Keratinocyte (primary cell): ENCODE measurements at regions not wholly inside any gene's neighbourhood (a gene's known extent, or its start where the extent isn't known, plus 50 kb on each side); places are given as distances from the start of the nearest gene placed in this dataset.

Experiments used
- DNase-seq: peaks from one replicate; pipeline ENCODE4 v3.0.0-alpha.2; 2011; ENCODE audit warnings: low read depth, missing footprints, low spot score
- FAIRE-seq: peaks from 2 replicates; lab custom pipeline; 2011; peaks lifted over from hg19 to GRCh38; lab: Jason Lieb, UNC
- H2AFZ ChIP-seq: 2 replicates; pipeline ENCODE4 v1.6.0; 2012; ENCODE audit warnings: low read length, control low read depth, inconsistent platforms; ENCODE audit not compliant: control insufficient read depth
- H3K27ac ChIP-seq: 2 replicates; pipeline ENCODE4 v1.5.1; 2011; ENCODE audit warnings: low read length; ENCODE audit not compliant: control insufficient read depth, insufficient read depth
- H3K27me3 ChIP-seq: 3 replicates; pipeline ENCODE4 v1.6.0; 2011; ENCODE audit warnings: low read length; ENCODE audit not compliant: control insufficient read depth, insufficient read depth; ENCODE audit errors: extremely low read depth
- H3K36me3 ChIP-seq, 2 experiments: 2 replicates in 1 of 2; 3 replicates in 1 of 2; pipeline ENCODE4 v1.5.1; 2011; ENCODE audit warnings: low read length in 2 of 2, mild to moderate bottlenecking in 1 of 2; ENCODE audit not compliant: control insufficient read depth in 2 of 2, insufficient read depth in 2 of 2; ENCODE audit errors: extremely low read depth in 1 of 2
- H3K4me1 ChIP-seq: 3 replicates; pipeline ENCODE4 v1.5.1; 2011; ENCODE audit warnings: low read length; ENCODE audit not compliant: control insufficient read depth, insufficient read depth; ENCODE audit errors: extremely low read depth
- H3K4me2 ChIP-seq: 3 replicates; pipeline ENCODE4 v1.6.0; 2011; ENCODE audit warnings: low read depth, low read length; ENCODE audit not compliant: control insufficient read depth, insufficient read depth; ENCODE audit errors: extremely low read depth
- H3K4me3 ChIP-seq, 3 experiments: fragments of 200-600 bp in 1 of 3; sonication (generic) in 1 of 3; 2 replicates in 2 of 3; 3 replicates in 1 of 3; pipeline ENCODE4 v1.5.1; 2011 to 2016; ENCODE audit warnings: low read length in 3 of 3, mild to moderate bottlenecking in 3 of 3, control low read depth in 2 of 3, inconsistent platforms in 1 of 3, low read depth in 1 of 3, mixed read lengths in 1 of 3, mixed run types in 1 of 3, moderate library complexity in 1 of 3; ENCODE audit not compliant: control insufficient read depth in 2 of 3, insufficient read depth in 2 of 3; ENCODE audit errors: extremely low read depth in 1 of 3
- H3K79me2 ChIP-seq: 2 replicates; pipeline ENCODE4 v1.6.0; 2012; ENCODE audit warnings: low read length; ENCODE audit not compliant: control insufficient read depth, insufficient read depth
- H3K9ac ChIP-seq: 3 replicates; pipeline ENCODE4 v1.6.0; 2011; ENCODE audit warnings: low read length; ENCODE audit not compliant: control insufficient read depth, insufficient read depth; ENCODE audit errors: extremely low read depth
- H3K9me1 ChIP-seq: 3 replicates; pipeline ENCODE4 v1.6.0; 2011; ENCODE audit warnings: low read length; ENCODE audit not compliant: control insufficient read depth, insufficient read depth; ENCODE audit errors: extremely low read depth
- H3K9me3 ChIP-seq: 2 replicates; pipeline ENCODE4 v1.5.1; 2012; ENCODE audit warnings: low read depth, low read length; ENCODE audit not compliant: control insufficient read depth
- H4K20me1 ChIP-seq: 3 replicates; pipeline ENCODE4 v1.6.0; 2011; ENCODE audit warnings: low read length; ENCODE audit not compliant: control insufficient read depth, insufficient read depth; ENCODE audit errors: extremely low read depth
- EZH2 ChIP-seq: IDR thresholded peaks from one replicate; pipeline ENCODE4 v1.6.1; 2012; ENCODE audit warnings: inconsistent platforms, mild to moderate bottlenecking, low read length, moderate library complexity
- dilution Hi-C: fragments of 300-500 bp; cut with MboI; formaldehyde crosslinking; loops from one replicate; pipeline ENCODE4 v1.7.0; 2020; ENCODE audit warnings: low sequenced_read_pairs; ENCODE audit not compliant: extremely low pct_ligation_motif_present
- TF ChIP-seq, protein P1 (sequence below), 3 experiments: IDR thresholded peaks in 1 of 3; conservative IDR thresholded peaks in 1 of 3; optimal IDR thresholded peaks in 1 of 3; 2 replicates in 2 of 3; 3 replicates in 1 of 3; pipeline versions ENCODE3 to v1.5.1; 2011; ENCODE audit warnings: low read length in 3 of 3, mild to moderate bottlenecking in 3 of 3, moderate library complexity in 2 of 3, control low read depth in 1 of 3, inconsistent platforms in 1 of 3; ENCODE audit not compliant: insufficient read depth in 2 of 3; ENCODE audit errors: extremely low read depth in 1 of 3

DNA sequence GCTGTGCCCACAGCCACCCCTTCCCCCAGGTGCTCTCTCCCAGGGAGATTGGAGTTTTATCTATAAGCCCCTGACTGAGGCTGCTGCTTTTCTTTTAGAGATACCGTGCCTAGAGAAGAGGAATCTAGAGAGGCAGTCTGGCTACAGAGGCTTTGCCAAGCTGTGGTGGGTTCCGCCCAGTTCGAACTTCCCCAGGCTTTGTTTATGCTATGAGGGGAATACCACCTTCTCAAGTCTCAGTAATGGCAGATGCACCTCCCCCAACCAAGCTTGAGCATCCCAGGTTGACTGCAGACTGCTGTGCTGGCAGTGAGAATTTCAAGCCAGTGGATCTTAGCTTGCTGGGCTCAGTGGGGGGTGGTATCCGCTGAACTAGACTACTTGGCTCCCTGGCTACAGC is 157.4 kb downstream of the CAAP1 start:
- Histone ChIP-seq H3K36me3 (no peaks in the 10 kb centered on the region), H3K9me1 (no peaks in the 10 kb centered on the region), H3K4me1 (no peaks in the 10 kb centered on the region), H3K4me2 (no peak overlapping the region), H3K9me3 (no peaks in the 10 kb centered on the region), H3K79me2 (no peaks in the 10 kb centered on the region), H3K4me3 (no peak overlapping the region), H3K9ac (no peak overlapping the region), H4K20me1 (no peaks in the 10 kb centered on the region), H3K27me3 (no peaks in the 10 kb centered on the region), H2AFZ (no peak overlapping the region), H3K27ac (no peak overlapping the region)
- dilution Hi-C loops, result no loop called here
- no peak for TF ChIP-seq EZH2
- TF ChIP-seq, protein P1, sequence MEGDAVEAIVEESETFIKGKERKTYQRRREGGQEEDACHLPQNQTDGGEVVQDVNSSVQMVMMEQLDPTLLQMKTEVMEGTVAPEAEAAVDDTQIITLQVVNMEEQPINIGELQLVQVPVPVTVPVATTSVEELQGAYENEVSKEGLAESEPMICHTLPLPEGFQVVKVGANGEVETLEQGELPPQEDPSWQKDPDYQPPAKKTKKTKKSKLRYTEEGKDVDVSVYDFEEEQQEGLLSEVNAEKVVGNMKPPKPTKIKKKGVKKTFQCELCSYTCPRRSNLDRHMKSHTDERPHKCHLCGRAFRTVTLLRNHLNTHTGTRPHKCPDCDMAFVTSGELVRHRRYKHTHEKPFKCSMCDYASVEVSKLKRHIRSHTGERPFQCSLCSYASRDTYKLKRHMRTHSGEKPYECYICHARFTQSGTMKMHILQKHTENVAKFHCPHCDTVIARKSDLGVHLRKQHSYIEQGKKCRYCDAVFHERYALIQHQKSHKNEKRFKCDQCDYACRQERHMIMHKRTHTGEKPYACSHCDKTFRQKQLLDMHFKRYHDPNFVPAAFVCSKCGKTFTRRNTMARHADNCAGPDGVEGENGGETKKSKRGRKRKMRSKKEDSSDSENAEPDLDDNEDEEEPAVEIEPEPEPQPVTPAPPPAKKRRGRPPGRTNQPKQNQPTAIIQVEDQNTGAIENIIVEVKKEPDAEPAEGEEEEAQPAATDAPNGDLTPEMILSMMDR (optimal IDR thresholded peaks at IDR 0.05 in 1 of 3, IDR thresholded peaks at IDR 0.05 in 1 of 3, conservative IDR thresholded peaks at IDR 0.05 in 1 of 3; ENCODE audit: extremely low read depth in 1 of 3, insufficient read depth in 2 of 3, low read length in 3 of 3), result no peak
- FAIRE-seq, result no peak
- DNase-seq, result no peak

DNA sequence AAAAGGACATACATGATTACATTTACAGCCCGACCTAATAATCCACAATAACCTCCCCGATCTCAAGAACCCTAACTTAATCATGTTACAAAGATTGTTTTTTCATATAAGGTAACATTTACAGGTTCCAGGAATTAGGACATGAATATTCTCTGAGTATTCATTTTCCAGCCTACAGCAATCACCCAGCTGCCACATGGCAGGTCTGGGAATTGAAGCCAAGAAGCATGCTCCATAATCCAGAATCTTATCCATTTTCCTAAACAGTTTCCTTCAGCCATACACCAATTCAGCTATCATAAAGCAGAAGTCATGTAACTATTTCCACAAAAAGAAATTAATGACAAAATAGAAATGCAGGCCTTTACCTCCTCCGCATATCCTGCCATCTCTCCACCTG is 163.4 kb downstream of the CAAP1 start:
- no peaks in the 10 kb centered on the region for H3K79me2 ChIP-seq
- DNase-seq (no peak), FAIRE-seq (no peak)
- no peaks in the 10 kb centered on the region for H3K36me3 ChIP-seq
- no peaks in the 10 kb centered on the region for H4K20me1 ChIP-seq
- no peak overlapping the region for H3K4me3 ChIP-seq
- TF ChIP-seq EZH2, result no peak
- TF ChIP-seq, protein P1 (optimal IDR thresholded peaks at IDR 0.05 in 1 of 3, IDR thresholded peaks at IDR 0.05 in 1 of 3, conservative IDR thresholded peaks at IDR 0.05 in 1 of 3; ENCODE audit: extremely low read depth in 1 of 3, insufficient read depth in 2 of 3, low read length in 3 of 3), result no peak
- H3K9ac ChIP-seq, result no peak overlapping the region
- H2AFZ ChIP-seq, result no peak overlapping the region
- H3K27me3 ChIP-seq, result no peaks in the 10 kb centered on the region
- no peaks in the 10 kb centered on the region for H3K9me3 ChIP-seq
- H3K27ac ChIP-seq, result no peak overlapping the region
- no peaks in the 10 kb centered on the region for H3K9me1 ChIP-seq
- no peaks in the 10 kb centered on the region for H3K4me1 ChIP-seq
- dilution Hi-C loops, result no loop called here
- H3K4me2 ChIP-seq, result no peak overlapping the region
